ENCODE measurements at regions not wholly inside any gene's neighbourhood (a gene's known extent, or its start where the extent isn't known, plus 50 kb on each side); places are given as distances from the start of the nearest gene placed in this dataset.

DNA sequence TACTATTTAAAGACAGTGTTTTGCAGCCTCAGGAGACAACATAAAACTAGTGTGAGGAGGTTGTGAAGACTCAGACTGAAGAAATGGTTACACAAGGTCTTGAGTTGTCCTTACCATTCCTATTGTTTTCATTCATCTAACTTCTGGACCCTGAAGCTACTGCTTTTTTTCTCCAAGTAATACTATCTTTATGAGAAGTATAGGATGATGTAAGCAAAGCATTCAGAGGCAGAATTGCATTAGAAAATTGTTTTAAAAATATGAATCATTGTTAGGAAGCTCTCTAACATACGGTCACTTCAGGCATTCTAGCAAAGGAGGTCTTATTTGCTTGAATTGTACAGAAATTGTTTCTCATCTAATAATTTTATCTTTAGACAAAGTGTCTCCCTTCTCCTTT, 357.8 kb downstream of the TLL1 start:
- TF ChIP-seq EZH2 (IDR thresholded peaks at IDR 0.05) = no peak
- TF ChIP-seq POLR2AphosphoS5 (IDR thresholded peaks at IDR 0.05; ENCODE audit: borderline replicate concordance, low read depth, low read length) = no peak
